Activated CD4-positive, alpha-beta T cell treated with anti-CD3 and anti-CD28 coated beads for 24 hours (primary cell): ENCODE measurements at regions not wholly inside any gene's neighbourhood (a gene's known extent, or its start where the extent isn't known, plus 50 kb on each side); places are given as distances from the start of the nearest gene placed in this dataset.
A peak's percentile ranks its signal among the peaks of the same experiment; 100 is the strongest.
"Not testable (repeated sequence)": the region's sequence is repeated elsewhere in the genome, so short reads cannot be mapped to it uniquely, and the experiment has no call there.

Source experiments
- DNase-seq, 2 donors: peaks; one replicate each; pipeline ENCODE4 v3.0.0-alpha.2; 2020; ENCODE audit warnings: low read depth in 2 of 2

- no peak for DNase-seq
These were observed 164.1 kb upstream of the KCNQ5 start for GRCh38 chr6:72457738-72458137.

GRCh38 chr6:72458521-72458920 lies 163.3 kb upstream of the KCNQ5 start:
- no peak for DNase-seq

GRCh38 chr6:72461144-72461543 lies 160.7 kb upstream of the KCNQ5 start:
- DNase-seq, result no peak

- no peak for DNase-seq
These were observed 157.6 kb upstream of the KCNQ5 start for GRCh38 chr6:72464246-72464645.

GRCh38 chr6:72464791-72465691 lies 156.8 kb upstream of the KCNQ5 start:
- DNase-seq, result no peak

GRCh38 chr6:72466471-72466870 lies 155.4 kb upstream of the KCNQ5 start:
- DNase-seq, result no peak

- no peak for DNase-seq
These were observed 154.8 kb upstream of the KCNQ5 start for GRCh38 chr6:72466971-72467566.

GRCh38 chr6:72469406-72469983 lies 152.4 kb upstream of the KCNQ5 start:
- DNase-seq, result not testable (repeated sequence)

GRCh38 chr6:72476051-72476450 lies 145.8 kb upstream of the KCNQ5 start:
- no peak for DNase-seq

- no peak for DNase-seq
These were observed 145.2 kb upstream of the KCNQ5 start for GRCh38 chr6:72476646-72477045.

GRCh38 chr6:72495441-72495840 lies 126.4 kb upstream of the KCNQ5 start:
- no peak for DNase-seq

GRCh38 chr6:72497186-72497585 lies 124.7 kb upstream of the KCNQ5 start:
- DNase-seq, result no peak

GRCh38 chr6:72500669-72501068 lies 121.2 kb upstream of the KCNQ5 start:
- DNase-seq, result no peak

- no peak for DNase-seq
These were observed 117.5 kb upstream of the KCNQ5 start for GRCh38 chr6:72504406-72504805.

GRCh38 chr6:72505446-72505845 lies 116.4 kb upstream of the KCNQ5 start:
- DNase-seq, result no peak

- no peak for DNase-seq
These were observed 102.0 kb upstream of the KCNQ5 start for GRCh38 chr6:72519871-72520270.

GRCh38 chr6:72521684-72522083 lies 100.2 kb upstream of the KCNQ5 start:
- no peak for DNase-seq

GRCh38 chr6:72522735-72523141 lies 99.1 kb upstream of the KCNQ5 start:
- DNase-seq, result peak in 1 of 2 donors; percentile 4

- DNase-seq, result no peak
These were observed 97.7 kb upstream of the KCNQ5 start for GRCh38 chr6:72524011-72524645.

GRCh38 chr6:72525821-72526510 lies 95.9 kb upstream of the KCNQ5 start:
- DNase-seq, result no peak

GRCh38 chr6:72530152-72530551 lies 91.7 kb upstream of the KCNQ5 start:
- no peak for DNase-seq

- DNase-seq, result no peak
These were observed 91.1 kb upstream of the KCNQ5 start for GRCh38 chr6:72530750-72531149.
